NCI-H1417 (cell line): ENCODE measurements at regions not wholly inside any gene's neighbourhood (a gene's known extent, or its start where the extent isn't known, plus 50 kb on each side); places are given as distances from the start of the nearest gene placed in this dataset.
"Not testable (repeated sequence)": the region's sequence is repeated elsewhere in the genome, so short reads cannot be mapped to it uniquely, and the experiment has no call there.

ENCODE experiments used
- DNase-seq, 3 experiments: peaks; one replicate each; lab custom pipeline; 2025; lab: John Stamatoyannopoulos, UW

GRCh38 chr5:82494942-82495341 is 216.8 kb upstream of the RPS23 start:
- DNase-seq: no peak

- no peak for DNase-seq
Measured at GRCh38 chr5:82493221-82493620, 215.1 kb upstream of the RPS23 start.

GRCh38 chr5:82491397-82491796 is 213.2 kb upstream of the RPS23 start:
- DNase-seq: no peak

GRCh38 chr5:82489683-82490082 is 211.5 kb upstream of the RPS23 start:
- no peak for DNase-seq

GRCh38 chr5:82487131-82487530 is 209.0 kb upstream of the RPS23 start:
- DNase-seq: no peak

GRCh38 chr5:82480331-82480730 is 202.2 kb upstream of the RPS23 start:
- no peak for DNase-seq

- no peak for DNase-seq
Measured at GRCh38 chr5:82476155-82476554, 198.0 kb upstream of the RPS23 start.

GRCh38 chr5:82473262-82473661 is 195.1 kb upstream of the RPS23 start:
- DNase-seq: no peak

- DNase-seq: peak in 1 of 3 experiments; percentile 6
Measured at GRCh38 chr5:82470185-82470994, 192.2 kb upstream of the RPS23 start.

- no peak for DNase-seq
Measured at GRCh38 chr5:82466986-82467561, 188.9 kb upstream of the RPS23 start.

GRCh38 chr5:82465235-82465634 is 187.1 kb upstream of the RPS23 start:
- no peak for DNase-seq

- no peak for DNase-seq
Measured at GRCh38 chr5:82459626-82460025, 181.5 kb upstream of the RPS23 start.

- not testable (repeated sequence) for DNase-seq
Measured at GRCh38 chr5:82455317-82455716, 177.2 kb upstream of the RPS23 start.

- no peak for DNase-seq
Measured at GRCh38 chr5:82448374-82448773, 170.2 kb upstream of the RPS23 start.

GRCh38 chr5:82447913-82448312 is 169.8 kb upstream of the RPS23 start:
- no peak for DNase-seq

GRCh38 chr5:82446809-82447208 is 168.7 kb upstream of the RPS23 start:
- no peak for DNase-seq

GRCh38 chr5:82445726-82446335 is 167.7 kb upstream of the RPS23 start:
- DNase-seq: peak in 1 of 3 experiments; percentile 20

- no peak for DNase-seq
Measured at GRCh38 chr5:82439750-82440445, 161.7 kb upstream of the RPS23 start.

GRCh38 chr5:82437565-82437964 is 159.4 kb upstream of the RPS23 start:
- not testable (repeated sequence) for DNase-seq

- no peak for DNase-seq
Measured at GRCh38 chr5:82436291-82436690, 158.1 kb upstream of the RPS23 start.

- DNase-seq: not testable (repeated sequence)
Measured at GRCh38 chr5:82434696-82435660, 156.8 kb upstream of the RPS23 start.
